GM21528 (cell line): ENCODE measurements at regions not wholly inside any gene's neighbourhood (a gene's known extent, or its start where the extent isn't known, plus 50 kb on each side); places are given as distances from the start of the nearest gene placed in this dataset.
"Not testable (repeated sequence)": the region's sequence is repeated elsewhere in the genome, so short reads cannot be mapped to it uniquely, and the experiment has no call there.

ENCODE experiments used
- ATAC-seq: cut with Tn5 transposase; IDR thresholded peaks from one replicate; pipeline ENCODE4 v1.9.1; 2021; ENCODE audit warnings: mild to moderate bottlenecking, moderate library complexity; ENCODE audit not compliant: unreplicated experiment, low FRiP score

- ATAC-seq: not testable (repeated sequence)
Observed at GRCh38 chr20:5660756-5661155, 50.0 kb upstream of the GPCPD1 start.
